GM12878 (cell line): ENCODE measurements at regions not wholly inside any gene's neighbourhood (a gene's known extent, or its start where the extent isn't known, plus 50 kb on each side); places are given as distances from the start of the nearest gene placed in this dataset.

ENCODE experiments used
- EED ChIP-seq: sonication (generic); IDR thresholded peaks from 2 replicates; pipeline ENCODE4 v1.6.1; 2016; ENCODE audit warnings: antibody characterized with exemption, low read depth
- MTA3 ChIP-seq: IDR thresholded peaks from 2 replicates; pipeline ENCODE4 v1.6.1; 2012; ENCODE audit warnings: low read length, inconsistent platforms, borderline replicate concordance
- MYC ChIP-seq: IDR thresholded peaks from 2 replicates; pipeline ENCODE4 v1.6.1; 2011; ENCODE audit warnings: mild to moderate bottlenecking, low read length, moderate library complexity, inconsistent platforms; ENCODE audit not compliant: insufficient read depth, insufficient replicate concordance, insufficient read length, severe bottlenecking
- SP1 ChIP-seq: IDR thresholded peaks from one replicate; pipeline ENCODE4 v1.6.1; 2011; ENCODE audit warnings: low read depth, low read length
- SRF ChIP-seq, 2 experiments: IDR thresholded peaks; 2 replicates each; pipeline ENCODE4 v1.6.1; 2011; ENCODE audit warnings: low read depth in 2 of 2, low read length in 2 of 2, mild to moderate bottlenecking in 1 of 2, moderate library complexity in 1 of 2
- TCF3 ChIP-seq: IDR thresholded peaks from 2 replicates; pipeline ENCODE4 v1.6.1; 2012; ENCODE audit warnings: low read depth, mild to moderate bottlenecking, low read length, borderline replicate concordance; ENCODE audit not compliant: insufficient read depth
- ZNF207 ChIP-seq: fragments of 450-650 bp; IDR thresholded peaks from 2 replicates; pipeline ENCODE4 v1.6.1; 2014; ENCODE audit warnings: antibody characterized with exemption, mild to moderate bottlenecking, borderline replicate concordance
- TF ChIP-seq, protein P1 (sequence below): fragments of 450-650 bp; IDR thresholded peaks from 2 replicates; pipeline ENCODE4 v1.6.1; 2017; ENCODE audit warnings: low read depth, mild to moderate bottlenecking, moderate library complexity
- TF ChIP-seq, protein P2 (sequence below), 3 experiments: IDR thresholded peaks in 2 of 3; conservative IDR thresholded peaks in 1 of 3; 2 replicates each; pipeline ENCODE4 v1.5.1; 2011; ENCODE audit warnings: low read depth in 3 of 3, low read length in 3 of 3, mild to moderate bottlenecking in 3 of 3, control low read depth in 2 of 3, moderate library complexity in 2 of 3, inconsistent platforms in 1 of 3, mixed read lengths in 1 of 3; ENCODE audit not compliant: control insufficient read depth in 2 of 3, insufficient read depth in 1 of 3; ENCODE audit errors: extremely low read depth in 1 of 3
- TF ChIP-seq, protein P3 (sequence below): fragments of 450-650 bp; IDR thresholded peaks from 2 replicates; pipeline ENCODE4 v1.6.1; 2017; ENCODE audit warnings: mild to moderate bottlenecking, moderate library complexity

DNA sequence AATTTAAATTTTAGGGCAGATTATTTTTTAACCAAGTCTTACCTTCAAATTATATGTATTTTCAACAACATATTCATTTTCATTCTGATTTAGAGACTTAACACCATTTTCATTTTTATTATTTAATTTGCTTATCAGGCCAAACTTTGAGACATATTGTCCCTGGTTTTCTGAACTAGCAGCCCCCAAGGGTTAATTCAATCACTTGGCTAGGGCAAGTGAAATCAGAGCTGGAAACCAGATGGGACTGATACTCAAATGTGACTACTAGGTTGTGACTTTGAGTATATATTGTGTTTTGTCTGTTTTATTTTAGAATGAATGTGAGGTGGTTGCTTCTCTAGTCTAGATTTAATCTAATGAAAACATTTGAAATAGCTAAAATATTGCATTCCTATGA, 198.9 kb upstream of the PTGFR start (continued):
- TF ChIP-seq, protein P1, sequence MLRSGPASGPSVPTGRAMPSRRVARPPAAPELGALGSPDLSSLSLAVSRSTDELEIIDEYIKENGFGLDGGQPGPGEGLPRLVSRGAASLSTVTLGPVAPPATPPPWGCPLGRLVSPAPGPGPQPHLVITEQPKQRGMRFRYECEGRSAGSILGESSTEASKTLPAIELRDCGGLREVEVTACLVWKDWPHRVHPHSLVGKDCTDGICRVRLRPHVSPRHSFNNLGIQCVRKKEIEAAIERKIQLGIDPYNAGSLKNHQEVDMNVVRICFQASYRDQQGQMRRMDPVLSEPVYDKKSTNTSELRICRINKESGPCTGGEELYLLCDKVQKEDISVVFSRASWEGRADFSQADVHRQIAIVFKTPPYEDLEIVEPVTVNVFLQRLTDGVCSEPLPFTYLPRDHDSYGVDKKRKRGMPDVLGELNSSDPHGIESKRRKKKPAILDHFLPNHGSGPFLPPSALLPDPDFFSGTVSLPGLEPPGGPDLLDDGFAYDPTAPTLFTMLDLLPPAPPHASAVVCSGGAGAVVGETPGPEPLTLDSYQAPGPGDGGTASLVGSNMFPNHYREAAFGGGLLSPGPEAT, result no peak
- TF ChIP-seq TCF3 (no peak), EED (no peak), SP1 (no peak), MTA3 (no peak), MYC (no peak), ZNF207 (no peak), SRF (IDR thresholded peaks at IDR 0.05; ENCODE audit: low read depth in 2 of 2, low read length in 2 of 2) (no peak)
- TF ChIP-seq, protein P2, sequence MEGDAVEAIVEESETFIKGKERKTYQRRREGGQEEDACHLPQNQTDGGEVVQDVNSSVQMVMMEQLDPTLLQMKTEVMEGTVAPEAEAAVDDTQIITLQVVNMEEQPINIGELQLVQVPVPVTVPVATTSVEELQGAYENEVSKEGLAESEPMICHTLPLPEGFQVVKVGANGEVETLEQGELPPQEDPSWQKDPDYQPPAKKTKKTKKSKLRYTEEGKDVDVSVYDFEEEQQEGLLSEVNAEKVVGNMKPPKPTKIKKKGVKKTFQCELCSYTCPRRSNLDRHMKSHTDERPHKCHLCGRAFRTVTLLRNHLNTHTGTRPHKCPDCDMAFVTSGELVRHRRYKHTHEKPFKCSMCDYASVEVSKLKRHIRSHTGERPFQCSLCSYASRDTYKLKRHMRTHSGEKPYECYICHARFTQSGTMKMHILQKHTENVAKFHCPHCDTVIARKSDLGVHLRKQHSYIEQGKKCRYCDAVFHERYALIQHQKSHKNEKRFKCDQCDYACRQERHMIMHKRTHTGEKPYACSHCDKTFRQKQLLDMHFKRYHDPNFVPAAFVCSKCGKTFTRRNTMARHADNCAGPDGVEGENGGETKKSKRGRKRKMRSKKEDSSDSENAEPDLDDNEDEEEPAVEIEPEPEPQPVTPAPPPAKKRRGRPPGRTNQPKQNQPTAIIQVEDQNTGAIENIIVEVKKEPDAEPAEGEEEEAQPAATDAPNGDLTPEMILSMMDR (IDR thresholded peaks at IDR 0.05 in 2 of 3, conservative IDR thresholded peaks at IDR 0.05 in 1 of 3; ENCODE audit: control insufficient read depth in 2 of 3, extremely low read depth in 1 of 3, insufficient read depth in 1 of 3, low read depth in 3 of 3, low read length in 3 of 3), result no peak
- TF ChIP-seq, protein P3, sequence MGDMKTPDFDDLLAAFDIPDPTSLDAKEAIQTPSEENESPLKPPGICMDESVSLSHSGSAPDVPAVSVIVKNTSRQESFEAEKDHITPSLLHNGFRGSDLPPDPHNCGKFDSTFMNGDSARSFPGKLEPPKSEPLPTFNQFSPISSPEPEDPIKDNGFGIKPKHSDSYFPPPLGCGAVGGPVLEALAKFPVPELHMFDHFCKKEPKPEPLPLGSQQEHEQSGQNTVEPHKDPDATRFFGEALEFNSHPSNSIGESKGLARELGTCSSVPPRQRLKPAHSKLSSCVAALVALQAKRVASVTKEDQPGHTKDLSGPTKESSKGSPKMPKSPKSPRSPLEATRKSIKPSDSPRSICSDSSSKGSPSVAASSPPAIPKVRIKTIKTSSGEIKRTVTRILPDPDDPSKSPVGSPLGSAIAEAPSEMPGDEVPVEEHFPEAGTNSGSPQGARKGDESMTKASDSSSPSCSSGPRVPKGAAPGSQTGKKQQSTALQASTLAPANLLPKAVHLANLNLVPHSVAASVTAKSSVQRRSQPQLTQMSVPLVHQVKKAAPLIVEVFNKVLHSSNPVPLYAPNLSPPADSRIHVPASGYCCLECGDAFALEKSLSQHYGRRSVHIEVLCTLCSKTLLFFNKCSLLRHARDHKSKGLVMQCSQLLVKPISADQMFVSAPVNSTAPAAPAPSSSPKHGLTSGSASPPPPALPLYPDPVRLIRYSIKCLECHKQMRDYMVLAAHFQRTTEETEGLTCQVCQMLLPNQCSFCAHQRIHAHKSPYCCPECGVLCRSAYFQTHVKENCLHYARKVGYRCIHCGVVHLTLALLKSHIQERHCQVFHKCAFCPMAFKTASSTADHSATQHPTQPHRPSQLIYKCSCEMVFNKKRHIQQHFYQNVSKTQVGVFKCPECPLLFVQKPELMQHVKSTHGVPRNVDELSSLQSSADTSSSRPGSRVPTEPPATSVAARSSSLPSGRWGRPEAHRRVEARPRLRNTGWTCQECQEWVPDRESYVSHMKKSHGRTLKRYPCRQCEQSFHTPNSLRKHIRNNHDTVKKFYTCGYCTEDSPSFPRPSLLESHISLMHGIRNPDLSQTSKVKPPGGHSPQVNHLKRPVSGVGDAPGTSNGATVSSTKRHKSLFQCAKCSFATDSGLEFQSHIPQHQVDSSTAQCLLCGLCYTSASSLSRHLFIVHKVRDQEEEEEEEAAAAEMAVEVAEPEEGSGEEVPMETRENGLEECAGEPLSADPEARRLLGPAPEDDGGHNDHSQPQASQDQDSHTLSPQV, result no peak
